Right hindlimb (tissue), 1 donor: ENCODE measurements at regions not wholly inside any gene's neighbourhood (a gene's known extent, or its start where the extent isn't known, plus 50 kb on each side); places are given as distances from the start of the nearest gene placed in this dataset.

Experiments used
- DNase-seq: peaks from one replicate; pipeline ENCODE4 v3.0.0-alpha.2; 2018

GRCh38 chr1:30038134-30039025 lies 685.0 kb downstream of the MATN1 start:
- DNase-seq = no peak

- no peak for DNase-seq
Measured at GRCh38 chr1:30037251-30038118, 685.9 kb downstream of the MATN1 start.

GRCh38 chr1:30036666-30037065 lies 686.7 kb downstream of the MATN1 start:
- no peak for DNase-seq

- DNase-seq = no peak
Measured at GRCh38 chr1:30036229-30036547, 687.2 kb downstream of the MATN1 start.

- DNase-seq = no peak
Measured at GRCh38 chr1:30035522-30036228, 687.7 kb downstream of the MATN1 start.

GRCh38 chr1:30034627-30035521 lies 688.5 kb downstream of the MATN1 start:
- DNase-seq = no peak

GRCh38 chr1:30034105-30034626 lies 689.2 kb downstream of the MATN1 start:
- no peak for DNase-seq

GRCh38 chr1:30033256-30034104 lies 689.9 kb downstream of the MATN1 start:
- no peak for DNase-seq

GRCh38 chr1:30032302-30032701 lies 691.1 kb downstream of the MATN1 start:
- DNase-seq = no peak

- no peak for DNase-seq
Measured at GRCh38 chr1:30029677-30030076, 693.7 kb downstream of the MATN1 start.

GRCh38 chr1:30028939-30029338 lies 694.4 kb downstream of the MATN1 start:
- DNase-seq = no peak

GRCh38 chr1:30028283-30028682 lies 695.1 kb downstream of the MATN1 start:
- DNase-seq = no peak

GRCh38 chr1:30027247-30027646 lies 696.1 kb downstream of the MATN1 start:
- no peak for DNase-seq

- DNase-seq = no peak
Measured at GRCh38 chr1:30024411-30025195, 698.8 kb downstream of the MATN1 start.

- DNase-seq = no peak
Measured at GRCh38 chr1:30023339-30024022, 699.9 kb downstream of the MATN1 start.

- DNase-seq = no peak
Measured at GRCh38 chr1:30014031-30014430, 709.4 kb downstream of the MATN1 start.

GRCh38 chr1:30012455-30013440 lies 710.6 kb downstream of the MATN1 start:
- DNase-seq = no peak

GRCh38 chr1:30011970-30012369 lies 711.4 kb downstream of the MATN1 start:
- no peak for DNase-seq
